Natural killer cell (primary cell): ENCODE measurements at regions not wholly inside any gene's neighbourhood (a gene's known extent, or its start where the extent isn't known, plus 50 kb on each side); places are given as distances from the start of the nearest gene placed in this dataset.

Experiments
- ATAC-seq, 3 donors: fragments of 150-1000 bp in 2 of 3; fragments of 200-7000 bp in 1 of 3; cut with Tn5 transposase; 1 replicate in 1 of 3; 2 replicates in 2 of 3; pipeline ENCODE4 v1.10.0; 2021; ENCODE audit warnings: mild to moderate bottlenecking in 2 of 3, moderate library complexity in 2 of 3
- DNase-seq, 2 donors: peaks; one replicate each; pipeline versions ENCODE4 v3.0.0 to v3.0.0-alpha.2; 2013 to 2021; ENCODE audit warnings: mixed read lengths in 1 of 2
- H3K27ac ChIP-seq: one replicate; pipeline ENCODE4 v1.5.1; 2013; ENCODE audit warnings: mild to moderate bottlenecking, low read length
- H3K27me3 ChIP-seq: one replicate; pipeline ENCODE4 v1.6.1; 2013; ENCODE audit warnings: low read length; ENCODE audit not compliant: control insufficient read depth, insufficient read depth
- H3K36me3 ChIP-seq: one replicate; pipeline ENCODE4 v1.6.1; 2013; ENCODE audit warnings: low read length; ENCODE audit not compliant: control insufficient read depth, insufficient read depth
- H3K4me1 ChIP-seq: one replicate; pipeline ENCODE4 v1.6.1; 2013; ENCODE audit warnings: low read length; ENCODE audit not compliant: control insufficient read depth, insufficient read depth
- H3K4me3 ChIP-seq: one replicate; pipeline ENCODE4 v1.5.1; 2013; ENCODE audit warnings: low read length
- H3K9me3 ChIP-seq: one replicate; pipeline ENCODE4 v1.6.1; 2013; ENCODE audit warnings: low read length; ENCODE audit not compliant: control insufficient read depth, insufficient read depth
- H3K27ac Mint-ChIP-seq, 2 donors: one replicate each; pipeline ENCODE4 v1.8.0; 2022; ENCODE audit warnings: mild to moderate bottlenecking in 2 of 2, mixed read lengths in 2 of 2, moderate library complexity in 1 of 2
- H3K27me3 Mint-ChIP-seq, 2 donors: one replicate each; pipeline ENCODE4 v1.8.0; 2022; ENCODE audit warnings: low read depth in 2 of 2, mixed read lengths in 2 of 2
- H3K36me3 Mint-ChIP-seq: one replicate; pipeline ENCODE4 v1.8.0; 2022; ENCODE audit warnings: mixed read lengths
- H3K4me1 Mint-ChIP-seq, 2 donors: one replicate each; pipeline ENCODE4 v1.8.0; 2022; ENCODE audit warnings: mixed read lengths in 2 of 2
- H3K4me3 Mint-ChIP-seq: one replicate; pipeline ENCODE4 v1.8.0; 2022; ENCODE audit warnings: mild to moderate bottlenecking, moderate library complexity, mixed read lengths
- H3K9me3 Mint-ChIP-seq, 2 donors: one replicate each; pipeline ENCODE4 v1.8.0; 2022; ENCODE audit warnings: mixed read lengths in 2 of 2
- WGBS: methylation state at CpG from one replicate; pipeline ENCODE4 v1.1.7; 2013; ENCODE audit warnings: missing lambda C conversion rate; ENCODE audit not compliant: insufficient coverage; 5-methylcytosine and 5-hydroxymethylcytosine counted together
- intact Hi-C: fragments of 100-400 bp; cut with micrococcal nuclease; formaldehyde crosslinking; loops from one replicate; pipeline ENCODE4 v1.14.2; 2022
- TF ChIP-seq, protein P1 (sequence below): fragments of 200-600 bp; IDR thresholded peaks from one replicate; pipeline ENCODE4 v1.8.0; 2022; ENCODE audit warnings: antibody characterized with exemption

GRCh38 chr6:167647306-167647705 lies 179.4 kb upstream of the AFDN start:
- 67% methylated on average over 4 of the region's 4 CpGs for WGBS
- H3K9me3 Mint-ChIP-seq, result no peaks in the 10 kb centered on the region
- H3K4me1 ChIP-seq, result no peaks in the 10 kb centered on the region
- DNase-seq (no peak), ATAC-seq (no peak)
- no peaks in the 10 kb centered on the region for H3K4me1 Mint-ChIP-seq
- H3K27ac ChIP-seq, result no peak overlapping the region
- peaks cover 3% of the 10 kb centered on the region for H3K9me3 ChIP-seq
- H3K27me3 ChIP-seq, result no peaks in the 10 kb centered on the region
- H3K36me3 ChIP-seq, result no peaks in the 10 kb centered on the region
- H3K4me3 ChIP-seq, result no peak overlapping the region
- no peaks in the 10 kb centered on the region for H3K36me3 Mint-ChIP-seq
- intact Hi-C loops, result no loop called here
- H3K27me3 Mint-ChIP-seq, result peaks cover 4 to 13% of the 10 kb centered on the region in 2 donors
- no peak overlapping the region for H3K4me3 Mint-ChIP-seq
- H3K27ac Mint-ChIP-seq, result no peak overlapping the region
- TF ChIP-seq, protein P1, sequence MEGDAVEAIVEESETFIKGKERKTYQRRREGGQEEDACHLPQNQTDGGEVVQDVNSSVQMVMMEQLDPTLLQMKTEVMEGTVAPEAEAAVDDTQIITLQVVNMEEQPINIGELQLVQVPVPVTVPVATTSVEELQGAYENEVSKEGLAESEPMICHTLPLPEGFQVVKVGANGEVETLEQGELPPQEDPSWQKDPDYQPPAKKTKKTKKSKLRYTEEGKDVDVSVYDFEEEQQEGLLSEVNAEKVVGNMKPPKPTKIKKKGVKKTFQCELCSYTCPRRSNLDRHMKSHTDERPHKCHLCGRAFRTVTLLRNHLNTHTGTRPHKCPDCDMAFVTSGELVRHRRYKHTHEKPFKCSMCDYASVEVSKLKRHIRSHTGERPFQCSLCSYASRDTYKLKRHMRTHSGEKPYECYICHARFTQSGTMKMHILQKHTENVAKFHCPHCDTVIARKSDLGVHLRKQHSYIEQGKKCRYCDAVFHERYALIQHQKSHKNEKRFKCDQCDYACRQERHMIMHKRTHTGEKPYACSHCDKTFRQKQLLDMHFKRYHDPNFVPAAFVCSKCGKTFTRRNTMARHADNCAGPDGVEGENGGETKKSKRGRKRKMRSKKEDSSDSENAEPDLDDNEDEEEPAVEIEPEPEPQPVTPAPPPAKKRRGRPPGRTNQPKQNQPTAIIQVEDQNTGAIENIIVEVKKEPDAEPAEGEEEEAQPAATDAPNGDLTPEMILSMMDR, result no peak

DNA sequence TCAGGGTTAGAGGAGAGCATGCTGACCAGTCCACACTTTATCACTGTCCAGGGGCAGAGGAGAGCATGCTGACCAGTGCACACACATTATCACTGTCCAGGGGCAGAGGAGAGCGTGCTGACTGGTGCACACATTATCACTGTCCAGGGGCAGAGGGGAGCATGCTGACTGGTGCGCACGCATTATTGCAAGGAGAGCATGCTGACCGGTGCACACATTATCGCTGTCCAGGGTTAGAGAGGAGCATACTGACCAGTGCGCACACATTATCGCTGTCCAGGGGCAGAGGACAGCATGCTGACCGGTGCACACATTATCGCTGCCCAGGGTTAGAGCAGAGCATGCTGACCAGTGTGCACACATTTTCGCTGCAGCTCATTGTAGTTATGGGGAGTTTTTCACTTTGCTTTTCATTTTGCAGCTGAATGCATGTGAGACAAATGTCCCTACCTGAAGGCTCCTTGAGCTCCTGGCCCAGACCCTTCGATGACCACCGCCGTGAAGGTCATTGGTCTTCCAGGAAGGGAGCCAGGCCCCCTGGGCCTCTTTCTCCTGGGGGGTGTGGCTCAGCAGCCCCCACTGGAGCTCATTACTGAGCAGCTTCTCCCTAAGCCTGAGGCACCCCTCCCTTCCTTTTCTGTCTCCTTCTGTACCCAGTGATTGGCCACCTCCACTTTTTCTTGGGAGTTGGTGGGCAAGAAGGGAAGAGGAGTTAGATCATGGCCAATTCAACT lies 178.8 kb upstream of the AFDN start:
- TF ChIP-seq, protein P1, result no peak
- H3K4me3 ChIP-seq, result no peak overlapping the region
- no peaks in the 10 kb centered on the region for H3K4me1 ChIP-seq
- Mint-ChIP-seq H3K36me3 (no peaks in the 10 kb centered on the region), H3K27ac (no peak overlapping the region), H3K27me3 (peaks cover 4 to 13% of the 10 kb centered on the region in 2 donors), H3K4me1 (no peaks in the 10 kb centered on the region), H3K9me3 (no peaks in the 10 kb centered on the region), H3K4me3 (no peak overlapping the region)
- 92% methylated on average over 13 of the region's 13 CpGs for WGBS
- peaks cover 3% of the 10 kb centered on the region for H3K9me3 ChIP-seq
- no peaks in the 10 kb centered on the region for H3K36me3 ChIP-seq
- no peak overlapping the region for H3K27ac ChIP-seq
- ATAC-seq (no peak), DNase-seq (no peak)
- intact Hi-C loops, result no loop called here
- H3K27me3 ChIP-seq, result no peaks in the 10 kb centered on the region

DNA sequence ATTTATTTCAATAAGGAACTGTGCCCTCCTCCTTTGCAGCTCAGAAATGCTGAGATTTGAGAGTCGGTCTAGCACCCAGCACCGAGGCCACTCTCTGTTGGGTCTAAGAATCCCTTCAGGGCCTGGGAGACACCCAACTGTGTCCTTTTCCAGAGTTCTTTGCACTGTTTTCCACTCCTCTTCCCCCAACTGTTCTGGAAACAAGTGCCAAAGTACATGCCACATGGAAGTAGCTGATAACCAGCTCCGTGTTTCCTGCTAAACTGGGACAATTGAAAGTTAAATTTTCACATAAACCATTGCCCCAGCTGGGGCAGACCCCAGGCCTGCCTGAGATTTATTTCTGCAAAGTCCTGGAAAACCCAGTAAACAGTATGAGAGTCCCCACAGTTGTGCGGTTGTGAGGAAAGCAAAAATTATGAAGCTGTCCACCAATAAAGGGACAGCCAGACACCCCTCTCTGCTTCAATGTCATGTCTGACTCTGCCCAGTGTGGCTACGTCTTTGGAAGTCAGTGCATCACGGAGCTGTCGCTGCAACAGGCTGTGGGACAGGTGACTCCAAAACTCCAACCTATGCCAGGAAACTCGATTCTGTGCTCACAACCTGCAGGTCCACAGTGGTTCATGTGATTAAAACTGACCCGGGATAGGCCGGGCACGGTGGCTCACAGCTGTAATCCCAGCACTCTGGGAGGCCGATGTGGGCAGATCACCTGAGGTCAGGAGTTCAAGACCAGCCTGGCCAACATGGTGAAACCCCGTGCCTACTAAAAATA lies 178.0 kb upstream of the AFDN start:
- 87% methylated on average over 13 of the region's 13 CpGs for WGBS
- H3K27me3 ChIP-seq, result no peaks in the 10 kb centered on the region
- peaks cover 4 to 13% of the 10 kb centered on the region in 2 donors for H3K27me3 Mint-ChIP-seq
- ATAC-seq (no peak), DNase-seq (no peak)
- H3K4me3 ChIP-seq, result no peak overlapping the region
- intact Hi-C loops, result no loop called here
- no peaks in the 10 kb centered on the region for H3K9me3 Mint-ChIP-seq
- H3K4me3 Mint-ChIP-seq, result no peak overlapping the region
- H3K27ac Mint-ChIP-seq, result no peak overlapping the region
- H3K36me3 ChIP-seq, result no peaks in the 10 kb centered on the region
- H3K27ac ChIP-seq, result no peak overlapping the region
- peaks cover 3% of the 10 kb centered on the region for H3K9me3 ChIP-seq
- H3K4me1 Mint-ChIP-seq, result no peaks in the 10 kb centered on the region
- H3K4me1 ChIP-seq, result no peaks in the 10 kb centered on the region
- TF ChIP-seq, protein P1, result no peak
- no peaks in the 10 kb centered on the region for H3K36me3 Mint-ChIP-seq
